Inflammatory macrophage (primary cell): ENCODE measurements at regions not wholly inside any gene's neighbourhood (a gene's known extent, or its start where the extent isn't known, plus 50 kb on each side); places are given as distances from the start of the nearest gene placed in this dataset.
A peak's percentile ranks its signal among the peaks of the same experiment; 100 is the strongest.

Experiments used
- DNase-seq, 2 donors: peaks; one replicate each; pipeline ENCODE4 v3.0.0-alpha.2; 2020 to 2022

DNA sequence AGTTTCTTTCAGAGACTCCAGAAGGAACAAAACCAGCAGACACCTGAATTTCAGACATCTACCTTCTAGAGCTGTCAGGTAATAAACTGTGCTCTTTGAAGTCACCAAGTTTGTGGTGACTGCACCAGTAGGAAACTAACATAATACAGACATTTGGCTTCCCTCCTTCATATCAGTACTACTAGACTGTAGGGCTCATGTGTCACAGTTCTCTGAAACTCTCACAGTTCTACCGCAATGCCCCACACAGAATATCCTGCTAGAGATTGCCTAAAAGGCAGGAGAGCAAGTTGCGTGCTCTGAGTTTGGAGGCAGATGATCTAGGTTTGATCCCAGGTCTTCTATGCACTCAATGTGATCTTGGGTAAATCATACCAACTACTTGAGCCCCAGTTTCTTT is 205.0 kb upstream of the LRFN2 start:
- DNase-seq = no peak

DNA sequence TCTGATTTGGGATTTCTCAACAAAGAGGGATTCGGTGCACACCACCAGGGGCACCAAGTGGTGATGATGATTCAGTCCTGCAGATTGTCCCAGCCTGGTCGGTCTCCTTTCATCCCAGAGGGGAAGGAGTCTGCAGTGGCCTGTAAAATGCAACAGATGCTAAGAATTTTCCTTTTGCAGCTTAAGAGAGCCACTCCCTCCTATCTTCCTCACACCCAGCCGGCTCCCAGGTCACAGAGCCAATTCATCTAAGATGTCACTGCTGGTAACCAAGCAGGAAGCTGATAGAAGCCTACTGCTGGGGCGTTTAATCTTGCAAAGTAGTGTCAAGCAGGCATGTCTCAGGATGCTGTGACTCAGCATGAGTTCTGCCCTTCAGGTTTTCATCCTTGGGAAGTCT is 203.8 kb upstream of the LRFN2 start:
- no peak for DNase-seq

DNA sequence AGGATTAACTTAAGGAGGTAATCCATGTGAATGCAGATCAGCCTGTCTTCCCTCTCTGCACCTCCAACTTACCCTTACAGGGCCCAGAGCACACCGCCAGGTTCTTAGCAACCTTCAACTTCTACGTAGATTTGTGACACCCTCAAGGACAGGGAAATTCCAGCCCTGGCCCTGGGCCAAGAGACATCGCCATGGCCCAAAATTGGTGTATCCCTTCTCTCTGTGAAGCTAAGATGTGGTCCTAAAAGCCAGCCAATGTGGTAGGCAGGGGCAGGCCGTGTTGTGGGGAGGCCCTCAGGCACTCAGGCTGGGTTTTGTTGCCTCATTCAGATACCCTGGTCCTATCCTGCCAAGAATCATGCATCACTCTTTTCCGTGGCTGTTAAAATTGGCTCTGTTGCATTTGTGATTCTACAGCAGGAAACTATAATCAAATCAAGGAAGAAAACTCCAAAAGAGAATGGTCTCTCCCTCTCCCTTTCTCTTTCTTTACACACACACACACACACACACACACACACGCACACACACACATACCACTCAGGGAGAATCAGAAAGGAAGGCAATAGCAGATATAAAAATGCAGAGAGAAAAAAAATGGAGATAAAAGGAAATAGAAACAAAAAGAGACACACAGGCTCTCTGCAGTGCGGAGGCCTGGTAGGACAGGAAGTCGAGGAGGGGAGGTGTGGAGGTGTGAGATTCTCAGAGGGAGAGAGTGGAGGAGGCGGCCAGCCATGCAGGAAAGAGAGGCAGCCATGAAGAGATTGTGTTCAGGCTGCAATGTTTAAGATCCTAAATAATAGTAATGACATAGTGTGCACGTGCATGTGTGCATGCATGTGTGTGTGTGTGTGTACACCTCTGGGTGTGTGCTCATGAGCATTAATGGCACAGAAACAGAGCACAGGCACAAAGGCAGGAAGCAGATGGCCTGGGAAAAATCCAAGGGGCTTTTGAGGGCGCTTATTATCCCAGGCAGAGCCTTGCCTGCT is 201.8 kb upstream of the LRFN2 start:
- no peak for DNase-seq

DNA sequence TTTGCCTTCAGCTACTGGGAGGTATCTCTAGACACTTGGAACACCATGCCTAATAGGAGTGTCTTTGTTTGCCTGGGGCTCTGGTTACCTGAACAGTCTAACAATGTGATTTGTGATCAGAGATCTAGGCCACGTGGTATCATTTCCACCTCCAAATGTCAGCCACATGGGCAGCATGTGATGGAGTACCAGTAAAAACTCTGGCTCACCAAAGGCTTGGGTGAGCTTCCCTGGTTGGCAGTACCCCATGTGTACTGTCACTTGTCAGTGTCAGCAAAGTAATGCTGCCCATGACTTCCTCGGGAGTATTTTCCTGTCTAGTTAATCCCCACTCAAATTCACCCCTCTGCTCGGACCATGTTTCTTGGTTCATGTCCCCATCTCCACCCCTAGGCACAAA is 195.2 kb upstream of the LRFN2 start:
- DNase-seq = no peak

DNA sequence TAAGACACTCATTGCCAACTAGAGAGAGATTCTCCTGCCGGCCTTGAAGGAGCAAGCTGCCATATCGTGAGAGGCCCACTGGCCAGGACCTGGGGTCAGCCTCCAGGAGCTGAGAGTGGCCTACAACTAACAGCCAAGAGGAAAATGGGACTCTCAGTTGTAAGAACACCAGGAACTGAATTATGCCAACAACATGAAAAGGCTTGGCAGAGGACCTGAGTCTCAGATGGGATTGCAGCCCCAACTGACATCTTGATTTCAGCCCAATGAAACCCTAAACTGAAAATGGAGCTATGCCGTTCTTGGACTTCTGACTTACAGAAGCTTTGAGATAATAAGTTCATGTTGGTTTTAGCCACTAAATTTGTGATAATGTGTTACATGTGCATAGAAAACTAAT is 193.5 kb upstream of the LRFN2 start:
- DNase-seq = no peak

DNA sequence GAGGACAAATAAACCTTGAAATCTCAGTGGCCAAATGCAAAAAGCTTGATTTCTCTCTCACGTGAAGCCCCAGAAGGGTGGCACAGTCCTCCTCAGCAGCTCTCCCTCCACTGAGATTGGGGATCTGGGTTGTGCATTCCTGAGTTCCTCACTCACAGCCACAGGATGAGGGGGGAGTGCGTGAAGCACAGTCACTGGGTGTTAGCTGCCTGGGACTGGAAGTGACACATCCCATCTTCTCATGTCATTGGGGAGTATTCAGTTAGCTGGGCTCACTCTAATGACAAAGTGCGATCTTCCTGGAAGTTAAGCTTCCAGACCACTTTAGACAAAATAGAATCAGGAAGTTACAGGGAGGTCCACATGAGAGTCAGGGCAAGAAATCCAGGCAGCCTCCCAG is 192.2 kb upstream of the LRFN2 start:
- DNase-seq = no peak

DNA sequence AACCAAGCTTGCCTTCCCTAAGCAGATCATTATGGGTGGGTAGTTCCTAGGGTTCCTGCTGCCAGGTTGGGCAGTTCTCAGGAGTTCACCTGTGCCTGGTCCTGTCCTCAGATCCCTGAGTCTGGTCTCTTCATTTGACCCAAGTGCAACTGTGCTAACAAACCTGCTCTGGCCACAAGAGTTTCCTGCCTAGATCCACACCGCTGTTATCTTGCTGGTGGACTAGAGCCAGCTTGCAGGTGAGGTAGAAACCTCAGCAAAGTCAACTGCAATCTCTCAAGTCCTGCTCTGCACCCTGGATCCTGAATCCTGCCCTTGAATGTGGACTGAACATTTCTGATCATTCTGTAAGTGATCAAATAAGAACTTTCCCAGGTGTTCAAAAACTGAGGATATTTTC is 191.8 kb upstream of the LRFN2 start:
- DNase-seq = no peak

DNA sequence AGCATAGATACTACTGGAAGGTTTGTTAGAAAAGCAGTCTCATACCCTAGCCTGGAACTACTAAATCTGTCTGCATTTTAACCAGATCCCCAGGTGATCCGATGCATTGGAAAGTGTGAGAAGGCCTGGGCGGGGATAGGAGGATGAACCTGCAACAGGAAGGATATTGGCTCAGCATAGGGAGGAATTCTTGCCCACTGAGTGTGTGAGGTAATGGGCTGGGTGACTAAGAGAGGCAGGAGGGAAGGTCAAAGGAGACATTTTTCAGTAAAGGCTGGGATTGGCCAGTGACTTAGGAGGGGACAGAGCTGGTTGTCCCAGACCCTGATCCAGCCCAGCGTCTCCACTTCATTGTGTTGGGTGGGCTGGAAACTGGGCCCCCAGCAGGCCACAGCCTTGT is 191.0 kb upstream of the LRFN2 start:
- DNase-seq = no peak

DNA sequence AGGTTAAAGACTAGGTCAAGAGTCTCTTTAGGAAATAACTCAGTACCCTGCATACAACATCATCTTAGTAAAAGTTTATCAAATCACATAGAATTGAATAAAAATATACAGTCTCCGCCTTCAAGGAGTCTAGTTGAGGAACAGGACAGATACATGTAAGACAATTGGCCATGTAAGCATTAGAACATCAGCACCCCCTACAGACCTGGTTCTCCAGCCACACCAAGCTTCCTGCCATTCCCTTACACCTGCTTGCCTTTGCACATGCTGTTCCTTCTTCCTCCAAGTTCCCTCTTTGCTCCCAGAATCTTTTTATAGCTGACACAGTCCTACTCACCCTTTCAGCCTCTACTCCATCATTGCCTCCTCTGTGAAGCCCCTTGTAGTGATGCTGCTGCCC is 187.8 kb upstream of the LRFN2 start:
- peak in 1 of 2 donors; percentile 4 for DNase-seq

DNA sequence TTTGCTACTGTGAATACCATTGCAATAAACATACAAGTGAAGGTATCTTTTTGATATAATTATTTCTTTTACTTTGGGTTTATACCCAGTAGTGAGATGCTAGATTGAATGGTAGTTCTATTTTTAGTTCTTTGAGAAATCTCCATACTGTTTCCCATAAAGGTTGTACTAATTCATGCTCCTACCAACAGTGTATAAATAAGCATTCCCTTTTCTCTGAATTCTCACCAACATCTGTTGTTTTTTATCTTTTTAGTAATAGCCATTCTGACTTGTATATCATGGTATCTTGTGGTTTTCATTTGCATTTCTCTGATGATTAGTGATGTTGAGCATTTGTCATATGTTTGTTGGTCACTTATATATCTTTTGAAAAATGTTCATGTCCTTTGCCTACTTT is 183.6 kb upstream of the LRFN2 start:
- DNase-seq = no peak

DNA sequence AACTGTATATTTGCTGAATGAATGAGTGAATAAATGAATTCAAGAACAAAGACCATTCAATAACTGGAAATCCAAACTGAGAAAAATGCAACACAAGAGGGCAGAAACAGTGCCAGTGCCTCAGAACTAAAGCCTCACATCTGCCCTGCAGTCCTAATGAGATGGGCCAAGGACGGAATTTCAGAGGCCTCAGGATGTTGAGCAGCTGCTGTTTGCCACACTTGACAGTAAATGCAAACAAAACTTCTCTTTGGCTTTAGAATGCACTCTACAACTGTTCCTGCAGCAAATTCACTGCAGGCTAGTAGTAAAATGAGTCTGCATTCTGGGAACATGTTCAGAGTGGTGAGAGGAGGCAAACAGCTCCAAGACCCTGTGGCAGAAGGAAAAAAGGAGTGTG is 177.6 kb upstream of the LRFN2 start:
- no peak for DNase-seq

DNA sequence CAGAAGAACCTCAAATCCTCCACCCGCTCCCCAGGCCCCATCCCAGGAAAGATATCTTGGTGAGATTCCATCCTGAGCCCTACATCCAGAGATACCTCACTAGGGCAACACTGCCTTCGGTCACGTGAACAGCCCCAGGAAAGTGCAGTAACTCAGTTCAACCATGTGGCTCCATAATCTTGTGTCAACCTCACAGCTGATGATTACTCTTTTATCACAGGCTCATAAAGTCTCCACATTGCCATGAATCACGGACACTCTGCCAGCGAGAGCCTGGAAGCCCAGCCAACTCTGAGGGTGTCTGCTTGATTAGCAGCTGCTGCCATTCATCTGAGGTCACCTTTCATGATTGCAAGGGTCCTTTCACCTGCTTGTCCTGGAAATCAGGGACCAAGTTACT is 175.8 kb upstream of the LRFN2 start:
- no peak for DNase-seq

DNA sequence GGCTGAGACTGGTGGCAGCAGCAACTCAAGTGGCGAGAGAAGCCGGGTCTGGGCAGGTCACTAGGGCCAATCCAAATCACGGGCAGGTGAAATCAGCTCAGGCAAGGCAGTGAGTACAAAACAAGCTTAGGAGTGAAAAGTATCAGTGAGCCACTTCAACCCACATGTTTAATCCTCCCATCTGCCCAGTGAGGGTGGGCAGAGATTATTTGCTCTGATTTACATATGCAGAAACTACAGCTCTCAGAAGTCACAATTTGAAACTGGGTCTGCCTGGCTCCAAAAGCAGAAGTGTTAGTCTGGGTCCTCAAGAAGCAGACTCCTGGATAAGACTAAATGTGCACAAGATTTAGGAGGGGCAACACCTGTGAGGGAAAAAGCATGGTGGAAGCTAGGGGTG is 173.7 kb upstream of the LRFN2 start:
- DNase-seq = no peak

DNA sequence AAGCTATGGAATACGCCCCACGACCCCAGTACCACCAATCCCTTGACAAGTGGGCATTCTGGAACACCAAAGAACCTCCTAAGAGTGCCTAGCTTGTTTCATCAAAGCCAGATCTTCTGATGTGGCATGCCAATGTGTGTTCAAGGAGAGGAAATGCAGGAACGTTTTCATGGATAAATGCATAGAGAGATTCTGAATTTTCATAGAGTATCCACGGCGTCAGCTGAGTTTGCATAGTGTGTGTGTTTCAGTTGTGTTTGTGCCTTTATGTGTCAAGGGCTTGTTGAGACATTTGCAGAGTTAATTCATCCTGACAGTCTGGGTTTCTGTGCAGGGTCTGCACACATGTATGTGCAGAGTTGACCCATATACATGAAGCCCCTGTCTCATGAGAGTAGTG is 172.7 kb upstream of the LRFN2 start:
- DNase-seq = no peak

DNA sequence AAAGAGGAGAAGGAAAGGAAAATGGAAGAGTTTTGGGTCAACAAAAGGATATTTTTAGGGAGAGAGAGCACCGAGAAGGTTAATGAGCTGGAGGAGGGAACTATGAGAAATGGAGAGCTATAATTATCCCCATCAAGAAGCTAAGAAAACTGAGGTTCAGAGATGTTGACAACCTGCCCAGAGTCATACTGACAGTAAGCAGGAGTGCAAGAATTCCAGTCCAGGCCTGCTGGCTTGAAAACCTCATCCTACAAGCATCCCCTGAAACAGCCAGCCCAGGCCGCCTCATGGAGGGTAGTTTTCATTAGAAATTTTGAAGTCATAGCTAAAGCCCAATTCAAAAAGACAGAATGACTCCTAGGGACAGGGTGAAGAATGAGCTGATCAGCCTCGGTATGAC is 172.1 kb upstream of the LRFN2 start:
- no peak for DNase-seq

DNA sequence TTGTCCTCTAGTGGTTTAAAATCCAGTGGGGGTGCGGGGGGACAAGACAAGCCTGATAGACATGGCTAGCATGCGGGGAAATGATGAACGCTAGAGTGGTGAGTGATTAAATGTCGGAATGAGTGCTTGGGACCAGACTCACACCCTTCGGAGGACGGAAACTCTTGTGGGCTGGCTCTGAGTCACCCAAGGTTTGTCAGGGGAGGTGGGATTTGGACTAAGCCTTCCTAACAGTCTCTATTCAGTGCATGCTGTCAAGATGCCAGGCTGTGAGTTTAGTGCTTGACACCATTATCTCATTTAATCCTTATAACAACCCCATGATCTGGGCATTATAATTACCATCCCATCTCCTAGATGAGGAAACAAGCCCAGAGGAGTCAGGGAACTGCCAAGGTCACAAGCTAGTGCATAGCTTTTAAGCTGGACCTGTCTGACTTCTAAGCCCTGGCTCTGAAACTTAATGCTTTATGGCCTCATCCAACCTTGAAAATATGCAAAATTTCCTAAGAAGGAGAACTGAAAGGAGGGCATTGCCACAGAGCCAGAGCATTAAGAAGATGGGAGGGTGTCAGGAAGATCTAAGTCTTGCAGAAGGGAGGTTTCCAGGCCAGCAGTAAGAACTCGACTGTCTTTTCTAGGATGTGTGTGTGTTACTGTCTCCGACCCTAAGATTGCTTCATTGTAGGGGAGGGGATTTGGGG is 168.7 kb upstream of the LRFN2 start:
- DNase-seq = no peak

DNA sequence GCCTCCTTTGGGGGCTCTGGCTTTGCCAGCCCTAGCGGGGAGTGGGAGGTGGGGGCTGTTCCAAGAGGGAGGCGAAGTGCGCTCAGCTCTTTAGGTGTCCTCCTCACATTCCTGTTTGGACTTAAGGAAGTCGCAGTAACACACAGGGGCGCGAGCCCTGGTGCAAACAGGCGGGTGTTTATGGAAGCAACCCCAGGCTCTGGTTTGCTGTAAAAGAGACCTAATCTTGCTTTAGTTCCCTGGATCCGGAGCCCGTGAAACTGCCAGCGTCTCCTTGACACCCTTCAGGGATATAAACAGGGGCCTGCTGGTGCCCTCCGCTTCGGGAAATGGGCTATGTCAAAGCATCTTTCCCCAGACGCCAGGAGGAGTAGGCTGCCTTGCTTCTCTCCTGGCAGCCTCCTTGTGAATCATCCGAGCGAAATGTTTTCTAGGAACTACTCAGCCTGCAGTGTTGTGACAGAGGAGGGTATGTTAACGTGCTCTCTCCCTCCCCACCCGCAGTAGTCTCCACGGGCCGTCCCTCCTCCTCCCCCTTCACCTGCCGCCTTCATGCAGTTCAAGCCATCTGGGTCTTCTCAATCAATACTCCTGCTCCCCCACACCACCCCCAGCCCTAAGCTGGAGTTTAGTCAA is 168.0 kb upstream of the LRFN2 start:
- DNase-seq = no peak

DNA sequence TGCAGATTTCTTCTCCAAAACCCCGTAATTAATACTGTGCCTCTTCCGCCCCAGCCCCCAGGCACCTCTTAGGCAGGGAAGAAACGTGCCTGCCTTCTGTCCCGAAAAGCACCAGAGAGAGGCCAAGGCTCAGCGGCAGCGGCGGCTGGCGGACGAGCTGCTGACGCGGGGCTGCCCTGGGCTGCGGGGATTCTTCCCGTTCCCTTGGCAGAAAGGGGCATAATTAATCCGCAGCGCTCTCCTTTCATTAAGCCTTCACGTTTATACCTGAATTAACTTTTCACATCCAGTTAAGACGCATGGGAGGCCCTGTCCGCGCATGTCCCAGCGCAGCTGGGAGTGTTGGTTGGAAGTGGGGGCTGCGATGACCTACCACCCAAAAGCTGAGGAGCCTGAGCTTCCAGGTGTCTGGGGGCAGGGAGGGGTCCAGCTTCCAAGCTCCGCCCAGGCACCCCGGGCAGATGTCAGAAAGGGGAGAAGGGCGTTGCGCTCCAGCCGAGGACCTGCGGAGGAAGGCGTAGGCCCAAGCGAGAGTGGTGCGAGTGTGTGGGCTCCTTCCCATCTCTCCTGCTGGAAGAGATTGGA is 167.4 kb upstream of the LRFN2 start:
- DNase-seq = no peak

DNA sequence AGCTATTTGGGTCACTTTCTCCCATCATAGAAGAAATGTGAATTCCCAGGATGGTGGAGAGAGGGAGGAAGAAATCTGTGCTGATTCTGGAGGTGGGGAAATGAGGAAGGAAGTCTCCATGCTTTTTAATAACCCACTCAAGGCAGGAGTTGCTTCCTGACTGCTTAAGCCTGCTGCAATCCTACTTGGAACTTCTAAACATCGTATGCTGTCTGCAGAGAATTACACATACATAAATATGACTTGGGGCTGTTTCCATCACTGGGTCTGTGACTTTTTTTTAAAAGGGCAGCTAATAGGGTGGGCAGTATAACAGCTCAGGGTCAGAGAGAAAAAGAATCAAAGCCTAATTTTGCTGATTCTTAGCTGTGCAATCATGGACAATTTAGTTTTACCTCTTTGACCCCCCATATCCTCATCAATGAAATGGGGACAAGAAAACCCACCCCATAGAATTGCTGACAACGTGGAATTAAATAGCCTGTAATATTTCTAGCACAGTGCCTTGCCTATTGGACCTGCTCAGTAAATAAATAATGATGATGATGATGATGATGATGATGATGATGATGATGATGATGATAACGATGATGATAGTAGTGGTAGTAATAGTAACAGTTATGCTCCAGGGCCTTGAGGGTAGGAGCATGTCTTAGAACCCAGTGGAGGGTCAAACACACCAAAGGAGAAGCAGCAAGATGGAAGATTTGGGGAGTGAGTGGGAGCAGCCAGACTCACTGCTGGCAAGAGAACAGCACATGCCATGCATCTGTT is 166.7 kb upstream of the LRFN2 start:
- no peak for DNase-seq

DNA sequence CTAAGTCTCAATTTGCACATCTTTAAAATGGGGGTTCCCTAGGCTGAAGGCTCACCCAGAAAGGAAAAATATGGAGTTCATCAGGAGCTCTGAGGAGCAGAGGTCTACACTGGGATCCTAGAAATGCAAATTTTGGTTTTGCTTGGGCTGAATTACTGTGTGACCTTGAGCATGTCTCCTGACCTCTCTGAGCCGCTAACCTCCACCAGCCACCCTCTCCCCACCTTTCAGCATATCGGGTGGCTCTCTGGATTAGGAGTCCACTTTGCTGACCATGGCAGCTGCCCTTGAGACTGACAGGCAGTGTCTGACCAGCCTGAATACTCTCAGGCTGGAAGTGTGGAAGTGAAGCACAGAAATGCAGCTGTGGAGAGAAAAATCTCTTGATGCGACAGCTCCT is 165.9 kb upstream of the LRFN2 start:
- no peak for DNase-seq

DNA sequence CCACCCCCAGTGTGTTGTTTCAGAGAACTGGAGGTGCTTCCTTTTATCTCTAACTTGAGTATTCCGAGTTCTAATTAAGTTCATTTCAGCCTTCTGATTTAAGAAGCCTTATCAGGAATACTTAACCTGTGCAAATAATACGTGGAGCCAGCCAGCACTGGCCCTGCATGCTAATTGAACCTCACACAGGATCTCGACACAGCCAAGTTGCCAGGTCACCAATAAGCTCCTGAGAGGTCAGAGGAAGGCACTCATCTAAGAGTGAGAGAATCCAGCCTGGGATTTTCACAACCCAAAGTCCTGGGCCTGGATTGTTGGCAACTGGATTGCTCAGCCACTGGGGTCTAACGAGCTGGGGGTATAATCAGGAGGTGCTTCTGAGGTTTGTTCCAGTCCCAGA is 157.7 kb upstream of the LRFN2 start:
- no peak for DNase-seq

DNA sequence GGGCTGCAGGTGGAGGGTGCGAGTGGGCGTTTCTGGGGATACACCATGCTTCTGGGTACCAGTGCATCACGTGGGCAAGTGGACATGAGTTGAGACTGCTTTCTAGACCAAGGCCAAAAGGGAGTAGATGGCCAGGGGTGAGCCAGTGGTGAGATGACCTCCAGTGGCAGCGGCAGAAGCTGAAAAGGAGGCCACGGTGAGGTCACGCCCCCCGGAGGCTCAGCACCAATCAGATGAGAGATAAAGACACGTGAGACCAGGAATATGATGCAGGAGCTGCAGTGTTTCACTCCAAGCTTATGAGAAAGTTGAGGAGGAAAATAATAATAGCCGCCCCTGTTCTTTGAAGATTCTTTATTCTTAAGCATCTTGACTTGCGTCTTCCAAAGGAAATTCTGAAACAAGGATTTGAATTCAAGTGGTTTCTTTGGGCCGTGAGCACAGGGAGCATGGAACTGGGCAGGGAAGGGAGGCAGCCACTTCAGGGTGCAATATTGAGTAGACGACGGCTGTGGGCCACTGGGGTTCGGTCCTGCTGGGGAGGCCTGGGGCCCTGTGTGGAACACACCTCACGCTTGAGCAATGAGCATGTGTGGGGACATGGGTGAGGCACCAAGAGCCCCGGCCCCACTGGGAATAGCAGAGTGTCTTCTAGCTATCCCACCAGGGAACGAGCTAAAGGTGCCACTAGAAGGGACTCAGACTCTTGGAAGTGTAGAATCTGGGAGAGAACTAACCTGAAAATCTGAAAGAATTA is 156.7 kb upstream of the LRFN2 start:
- no peak for DNase-seq
